ENCODE measurements at regions not wholly inside any gene's neighbourhood (a gene's known extent, or its start where the extent isn't known, plus 50 kb on each side); places are given as distances from the start of the nearest gene placed in this dataset.

DNA sequence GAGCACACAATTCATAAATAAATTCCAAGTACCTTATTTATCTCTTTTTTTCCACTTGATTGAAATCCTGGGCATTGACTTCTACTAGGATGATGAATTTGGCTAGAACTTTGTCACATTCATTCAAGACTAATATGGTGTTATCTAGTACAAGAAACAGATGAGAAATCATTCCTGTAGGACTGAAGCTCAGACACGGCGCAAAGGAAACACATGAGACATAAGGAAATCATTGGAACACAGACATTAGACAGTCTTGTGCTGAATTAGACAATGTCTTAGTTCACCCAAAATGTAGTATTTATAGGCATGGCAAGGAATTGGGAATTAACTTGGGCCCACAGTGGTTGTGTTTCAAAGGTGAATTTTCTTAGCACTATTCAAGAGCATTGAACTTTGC lies 305.7 kb downstream of the SETD4 start:
- TF ChIP-seq, protein P1, sequence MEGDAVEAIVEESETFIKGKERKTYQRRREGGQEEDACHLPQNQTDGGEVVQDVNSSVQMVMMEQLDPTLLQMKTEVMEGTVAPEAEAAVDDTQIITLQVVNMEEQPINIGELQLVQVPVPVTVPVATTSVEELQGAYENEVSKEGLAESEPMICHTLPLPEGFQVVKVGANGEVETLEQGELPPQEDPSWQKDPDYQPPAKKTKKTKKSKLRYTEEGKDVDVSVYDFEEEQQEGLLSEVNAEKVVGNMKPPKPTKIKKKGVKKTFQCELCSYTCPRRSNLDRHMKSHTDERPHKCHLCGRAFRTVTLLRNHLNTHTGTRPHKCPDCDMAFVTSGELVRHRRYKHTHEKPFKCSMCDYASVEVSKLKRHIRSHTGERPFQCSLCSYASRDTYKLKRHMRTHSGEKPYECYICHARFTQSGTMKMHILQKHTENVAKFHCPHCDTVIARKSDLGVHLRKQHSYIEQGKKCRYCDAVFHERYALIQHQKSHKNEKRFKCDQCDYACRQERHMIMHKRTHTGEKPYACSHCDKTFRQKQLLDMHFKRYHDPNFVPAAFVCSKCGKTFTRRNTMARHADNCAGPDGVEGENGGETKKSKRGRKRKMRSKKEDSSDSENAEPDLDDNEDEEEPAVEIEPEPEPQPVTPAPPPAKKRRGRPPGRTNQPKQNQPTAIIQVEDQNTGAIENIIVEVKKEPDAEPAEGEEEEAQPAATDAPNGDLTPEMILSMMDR (tag by site-specific recombination; IDR thresholded peaks at IDR 0.05): no peak
- TF ChIP-seq, protein P2, sequence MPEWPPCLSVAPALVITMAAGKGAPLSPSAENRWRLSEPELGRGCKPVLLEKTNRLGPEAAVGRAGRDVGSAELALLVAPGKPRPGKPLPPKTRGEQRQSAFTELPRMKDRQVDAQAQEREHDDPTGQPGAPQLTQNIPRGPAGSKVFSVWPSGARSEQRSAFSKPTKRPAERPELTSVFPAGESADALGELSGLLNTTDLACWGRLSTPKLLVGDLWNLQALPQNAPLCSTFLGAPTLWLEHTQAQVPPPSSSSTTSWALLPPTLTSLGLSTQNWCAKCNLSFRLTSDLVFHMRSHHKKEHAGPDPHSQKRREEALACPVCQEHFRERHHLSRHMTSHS (tag by site-specific recombination; IDR thresholded peaks at IDR 0.05): no peak
- no peak for TF ChIP-seq ZNF549 (tag by site-specific recombination; IDR thresholded peaks at IDR 0.05)
- no peak for TF ChIP-seq ZNF350 (tag by site-specific recombination; IDR thresholded peaks at IDR 0.05)
- TF ChIP-seq ZBTB8A (tag by site-specific recombination; IDR thresholded peaks at IDR 0.05): no peak
- TF ChIP-seq, protein P3, sequence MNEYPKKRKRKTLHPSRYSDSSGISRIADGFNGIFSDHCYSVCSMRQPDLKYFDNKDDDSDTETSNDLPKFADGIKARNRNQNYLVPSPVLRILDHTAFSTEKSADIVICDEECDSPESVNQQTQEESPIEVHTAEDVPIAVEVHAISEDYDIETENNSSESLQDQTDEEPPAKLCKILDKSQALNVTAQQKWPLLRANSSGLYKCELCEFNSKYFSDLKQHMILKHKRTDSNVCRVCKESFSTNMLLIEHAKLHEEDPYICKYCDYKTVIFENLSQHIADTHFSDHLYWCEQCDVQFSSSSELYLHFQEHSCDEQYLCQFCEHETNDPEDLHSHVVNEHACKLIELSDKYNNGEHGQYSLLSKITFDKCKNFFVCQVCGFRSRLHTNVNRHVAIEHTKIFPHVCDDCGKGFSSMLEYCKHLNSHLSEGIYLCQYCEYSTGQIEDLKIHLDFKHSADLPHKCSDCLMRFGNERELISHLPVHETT (tag by site-specific recombination; IDR thresholded peaks at IDR 0.05): no peak
- TF ChIP-seq, protein P4, sequence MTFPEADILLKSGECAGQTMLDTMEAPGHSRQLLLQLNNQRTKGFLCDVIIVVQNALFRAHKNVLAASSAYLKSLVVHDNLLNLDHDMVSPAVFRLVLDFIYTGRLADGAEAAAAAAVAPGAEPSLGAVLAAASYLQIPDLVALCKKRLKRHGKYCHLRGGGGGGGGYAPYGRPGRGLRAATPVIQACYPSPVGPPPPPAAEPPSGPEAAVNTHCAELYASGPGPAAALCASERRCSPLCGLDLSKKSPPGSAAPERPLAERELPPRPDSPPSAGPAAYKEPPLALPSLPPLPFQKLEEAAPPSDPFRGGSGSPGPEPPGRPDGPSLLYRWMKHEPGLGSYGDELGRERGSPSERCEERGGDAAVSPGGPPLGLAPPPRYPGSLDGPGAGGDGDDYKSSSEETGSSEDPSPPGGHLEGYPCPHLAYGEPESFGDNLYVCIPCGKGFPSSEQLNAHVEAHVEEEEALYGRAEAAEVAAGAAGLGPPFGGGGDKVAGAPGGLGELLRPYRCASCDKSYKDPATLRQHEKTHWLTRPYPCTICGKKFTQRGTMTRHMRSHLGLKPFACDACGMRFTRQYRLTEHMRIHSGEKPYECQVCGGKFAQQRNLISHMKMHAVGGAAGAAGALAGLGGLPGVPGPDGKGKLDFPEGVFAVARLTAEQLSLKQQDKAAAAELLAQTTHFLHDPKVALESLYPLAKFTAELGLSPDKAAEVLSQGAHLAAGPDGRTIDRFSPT (tag by site-specific recombination; IDR thresholded peaks at IDR 0.05): no peak
- TF ChIP-seq YY1 (tag by site-specific recombination; IDR thresholded peaks at IDR 0.05): no peak
- TF ChIP-seq, protein P5, sequence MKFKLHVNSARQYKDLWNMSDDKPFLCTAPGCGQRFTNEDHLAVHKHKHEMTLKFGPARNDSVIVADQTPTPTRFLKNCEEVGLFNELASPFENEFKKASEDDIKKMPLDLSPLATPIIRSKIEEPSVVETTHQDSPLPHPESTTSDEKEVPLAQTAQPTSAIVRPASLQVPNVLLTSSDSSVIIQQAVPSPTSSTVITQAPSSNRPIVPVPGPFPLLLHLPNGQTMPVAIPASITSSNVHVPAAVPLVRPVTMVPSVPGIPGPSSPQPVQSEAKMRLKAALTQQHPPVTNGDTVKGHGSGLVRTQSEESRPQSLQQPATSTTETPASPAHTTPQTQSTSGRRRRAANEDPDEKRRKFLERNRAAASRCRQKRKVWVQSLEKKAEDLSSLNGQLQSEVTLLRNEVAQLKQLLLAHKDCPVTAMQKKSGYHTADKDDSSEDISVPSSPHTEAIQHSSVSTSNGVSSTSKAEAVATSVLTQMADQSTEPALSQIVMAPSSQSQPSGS (tag by site-specific recombination; IDR thresholded peaks at IDR 0.05; ENCODE audit: low read depth): no peak

All from HEK293 (cell line).